Common myeloid progenitor, CD34-positive (primary cell): ENCODE measurements at regions not wholly inside any gene's neighbourhood (a gene's known extent, or its start where the extent isn't known, plus 50 kb on each side); places are given as distances from the start of the nearest gene placed in this dataset.

Experiments used
- CTCF ChIA-PET: fragments of 350-600 bp; sonication (Branson Sonifier 250); formaldehyde crosslinking; loops from one replicate; lab custom pipeline; 2021; ENCODE audit warnings: antibody characterized with exemption; lab: Charles Lee
- POLR2A ChIA-PET: fragments of 350-600 bp; sonication (Branson Sonifier 250); formaldehyde crosslinking; loops from one replicate; lab custom pipeline; 2021; ENCODE audit warnings: antibody characterized with exemption; lab: Charles Lee
- DNase-seq, 3 donors: peaks; one replicate each; pipeline versions ENCODE4 v3.0.0 to v3.0.0-alpha.2; 2013
- H3K27ac ChIP-seq, 2 experiments: 1 replicate in 1 of 2; 2 replicates in 1 of 2; pipeline ENCODE4 v1.7.0; 2013; ENCODE audit warnings: inconsistent platforms in 2 of 2, low read length in 2 of 2, mild to moderate bottlenecking in 2 of 2, low read depth in 1 of 2, moderate library complexity in 1 of 2; ENCODE audit not compliant: severe bottlenecking in 2 of 2, insufficient read depth in 1 of 2, poor library complexity in 1 of 2
- H3K27me3 ChIP-seq, 5 experiments: replicated peaks in 2 of 5; 1 replicate in 3 of 5; 2 replicates in 2 of 5; pipeline versions ENCODE4 v1.6.1 to v1.7.0; 2013; ENCODE audit warnings: low read length in 4 of 5, mild to moderate bottlenecking in 2 of 5, moderate library complexity in 2 of 5, inconsistent platforms in 1 of 5; ENCODE audit not compliant: insufficient read depth in 5 of 5, control insufficient read depth in 4 of 5
- H3K36me3 ChIP-seq, 4 experiments: 1 replicate in 2 of 4; 2 replicates in 2 of 4; pipeline versions ENCODE4 v1.6.1 to v1.7.0; 2013; ENCODE audit warnings: low read length in 3 of 4, control low read depth in 1 of 4, mild to moderate bottlenecking in 1 of 4; ENCODE audit not compliant: control insufficient read depth in 4 of 4, insufficient read depth in 4 of 4
- H3K4me1 ChIP-seq, 4 experiments: 1 replicate in 3 of 4; 2 replicates in 1 of 4; pipeline versions ENCODE4 v1.6.1 to v1.7.1; 2013; ENCODE audit warnings: low read length in 3 of 4, mild to moderate bottlenecking in 3 of 4, control low read depth in 1 of 4, inconsistent platforms in 1 of 4, moderate library complexity in 1 of 4; ENCODE audit not compliant: control insufficient read depth in 4 of 4, insufficient read depth in 4 of 4; ENCODE audit errors: control extremely low read depth in 1 of 4
- H3K4me3 ChIP-seq, 7 experiments: 1 replicate in 4 of 7; 2 replicates in 3 of 7; pipeline versions ENCODE4 v1.5.1 to v1.7.0; 2013; ENCODE audit warnings: mild to moderate bottlenecking in 7 of 7, low read length in 6 of 7, moderate library complexity in 6 of 7, inconsistent platforms in 2 of 7, low read depth in 2 of 7, control low read depth in 1 of 7; ENCODE audit not compliant: insufficient read depth in 4 of 7, control insufficient read depth in 1 of 7; ENCODE audit errors: extremely low read depth in 1 of 7
- H3K9me3 ChIP-seq, 5 experiments: 1 replicate in 4 of 5; 2 replicates in 1 of 5; pipeline versions ENCODE4 v1.6.1 to v1.7.1; 2013; ENCODE audit warnings: low read length in 4 of 5, mild to moderate bottlenecking in 2 of 5, inconsistent platforms in 1 of 5, low read depth in 1 of 5, moderate library complexity in 1 of 5; ENCODE audit not compliant: control insufficient read depth in 4 of 5, insufficient read depth in 2 of 5; ENCODE audit errors: control extremely low read depth in 1 of 5
- WGBS: methylation state at CpG from one replicate; pipeline ENCODE4 v1.1.5; 2013; ENCODE audit not compliant: insufficient coverage; 5-methylcytosine and 5-hydroxymethylcytosine counted together

DNA sequence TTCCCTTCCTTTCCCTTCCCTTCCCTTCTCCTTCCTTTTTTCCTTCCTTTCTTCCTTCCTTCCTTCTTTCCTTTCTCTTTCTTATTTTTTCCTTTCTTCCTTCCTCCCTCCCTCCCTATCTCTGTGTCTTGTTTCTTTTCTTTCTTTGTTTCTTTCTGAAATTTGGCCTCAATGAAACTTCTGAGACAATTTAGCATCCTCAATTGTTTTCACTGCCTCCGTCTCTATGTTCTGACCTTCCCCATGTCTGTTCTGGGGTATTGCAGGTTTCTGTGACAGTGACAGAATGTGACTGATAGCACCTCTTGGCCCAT, 81.7 kb upstream of the PAX1 start:
- H3K4me1 ChIP-seq, result peaks cover 0 to 13% (median 4%) of the 10 kb centered on the region in 4 experiments
- H3K9me3 ChIP-seq, result peaks cover 0 to 2% (median 0%) of the 10 kb centered on the region in 5 experiments
- no peak overlapping the region for H3K27ac ChIP-seq
- H3K36me3 ChIP-seq, result no peaks in the 10 kb centered on the region
- POLR2A ChIA-PET, result no interaction called here
- CTCF ChIA-PET, result interaction anchor here (1.3 kb wide), 1 partner anchor 79 kb away, joined by 4 read pairs; no protein-coding TSS in a partner anchor
- no peak overlapping the region for H3K4me3 ChIP-seq
- DNase-seq, result no peak
- peaks cover 0 to 8% (median 0%) of the 10 kb centered on the region in 5 experiments for H3K27me3 ChIP-seq
- 100% methylated on average over 1 of the region's 1 CpG for WGBS

- Histone ChIP-seq H3K4me1 (peaks cover 0 to 15% (median 4%) of the 10 kb centered on the region in 4 experiments), H3K27ac (no peak overlapping the region), H3K4me3 (no peak overlapping the region), H3K9me3 (peaks cover 0 to 2% (median 0%) of the 10 kb centered on the region in 5 experiments), H3K27me3 (peaks cover 0 to 5% (median 0%) of the 10 kb centered on the region in 5 experiments), H3K36me3 (no peaks in the 10 kb centered on the region)
- DNase-seq, result peak in 1 of 3 donors; percentile 7
- CTCF ChIA-PET, result interaction anchor here (1.3 kb wide), 1 partner anchor 80 kb away, joined by 4 read pairs; no protein-coding TSS in a partner anchor
- POLR2A ChIA-PET, result no interaction called here
- 27% methylated on average over 1 of the region's 2 CpGs for WGBS
These were observed 82.2 kb upstream of the PAX1 start for GRCh38 chr20:21623074-21623780.

GRCh38 chr20:21622097-21622857, 83.2 kb upstream of the PAX1 start:
- ChIA-PET CTCF (interaction anchor here (1.3 kb wide), 1 partner anchor 81 kb away, joined by 4 read pairs; no protein-coding TSS in a partner anchor), POLR2A (no interaction called here)
- H3K27me3 ChIP-seq, result peaks cover 0 to 4% (median 0%) of the 10 kb centered on the region in 5 experiments
- 100% methylated on average over 1 of the region's 3 CpGs for WGBS
- no peaks in the 10 kb centered on the region for H3K36me3 ChIP-seq
- H3K27ac ChIP-seq, result no peak overlapping the region
- H3K9me3 ChIP-seq, result peaks cover 0 to 2% (median 0%) of the 10 kb centered on the region in 5 experiments
- no peak overlapping the region for H3K4me3 ChIP-seq
- no peak for DNase-seq
- H3K4me1 ChIP-seq, result peaks cover 0 to 15% (median 4%) of the 10 kb centered on the region in 4 experiments

GRCh38 chr20:21618759-21619416, 86.6 kb upstream of the PAX1 start:
- peak in 2 of 3 donors; percentile 23 to 34 for DNase-seq
- peaks cover 0 to 15% (median 4%) of the 10 kb centered on the region in 4 experiments for H3K4me1 ChIP-seq
- H3K4me3 ChIP-seq, result no peak overlapping the region
- POLR2A ChIA-PET, result no interaction called here
- peaks cover 0 to 7% (median 2%) of the 10 kb centered on the region in 5 experiments for H3K27me3 ChIP-seq
- no peak overlapping the region for H3K27ac ChIP-seq
- no peaks in the 10 kb centered on the region for H3K36me3 ChIP-seq
- CTCF ChIA-PET, result interaction anchor here (0.8 to 1.3 kb wide), 2 partner anchors 11 to 24 kb away, joined by 3 read pairs; no protein-coding TSS in a partner anchor
- peaks cover 0 to 2% (median 0%) of the 10 kb centered on the region in 5 experiments for H3K9me3 ChIP-seq
- WGBS, result 25% methylated on average over 4 of the region's 7 CpGs

DNA sequence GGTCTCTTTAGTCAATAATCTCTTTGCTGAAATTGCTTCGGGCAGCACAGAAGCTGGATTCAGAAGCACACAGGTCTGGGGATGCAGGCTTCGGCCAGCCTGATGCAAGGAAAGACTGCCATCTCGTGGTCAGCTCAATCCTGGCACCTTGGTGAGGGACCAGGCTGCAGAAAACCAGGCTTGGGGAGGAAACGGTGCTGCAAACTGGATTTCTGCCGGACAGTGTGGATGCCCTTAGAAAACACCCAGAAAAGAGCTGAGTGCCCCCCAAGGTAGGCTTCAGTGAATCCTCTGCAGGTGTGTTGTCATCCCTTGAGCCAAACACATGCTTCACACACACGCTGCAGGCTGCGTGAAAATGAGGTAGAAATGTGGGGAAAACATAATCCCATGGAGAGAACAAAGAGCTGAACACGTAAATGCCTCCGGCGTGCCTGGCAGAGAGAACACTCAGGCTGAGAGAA, 89.8 kb upstream of the PAX1 start:
- Histone ChIP-seq H3K27ac (no peak overlapping the region), H3K4me3 (no peak overlapping the region), H3K27me3 (peaks cover 0 to 10% (median 4%) of the 10 kb centered on the region in 5 experiments), H3K4me1 (peaks cover 0 to 6% (median 0%) of the 10 kb centered on the region in 4 experiments), H3K9me3 (no peaks in the 10 kb centered on the region), H3K36me3 (no peaks in the 10 kb centered on the region)
- WGBS, result 40% methylated on average over 9 of the region's 10 CpGs
- POLR2A ChIA-PET, result no interaction called here
- peak; percentile 34 to 69 (median 56) for DNase-seq
- CTCF ChIA-PET, result interaction anchor here (0.5 to 2.3 kb wide), 14 partner anchors 13 to 790 kb away, joined by 3 to 7 read pairs (median 4); no protein-coding TSS in a partner anchor

GRCh38 chr20:21614980-21615379, 90.5 kb upstream of the PAX1 start:
- no peak overlapping the region for H3K4me3 ChIP-seq
- CTCF ChIA-PET, result interaction anchor here (0.9 to 2.3 kb wide), 15 partner anchors 10 to 790 kb away, joined by 3 to 7 read pairs (median 4); no protein-coding TSS in a partner anchor
- H3K4me1 ChIP-seq, result peaks cover 0 to 6% (median 0%) of the 10 kb centered on the region in 4 experiments
- no peak for DNase-seq
- H3K9me3 ChIP-seq, result no peaks in the 10 kb centered on the region
- POLR2A ChIA-PET, result interaction anchor here (0.8 kb wide), 1 partner anchor 290 kb away, joined by 3 read pairs; no protein-coding TSS in a partner anchor
- no peaks in the 10 kb centered on the region for H3K36me3 ChIP-seq
- 61% methylated on average over 4 of the region's 6 CpGs for WGBS
- no peak overlapping the region for H3K27ac ChIP-seq
- H3K27me3 ChIP-seq, result peaks cover 0 to 15% (median 4%) of the 10 kb centered on the region in 5 experiments
